ENCODE measurements at regions not wholly inside any gene's neighbourhood (a gene's known extent, or its start where the extent isn't known, plus 50 kb on each side); places are given as distances from the start of the nearest gene placed in this dataset.
"Not testable (repeated sequence)": the region's sequence is repeated elsewhere in the genome, so short reads cannot be mapped to it uniquely, and the experiment has no call there.

- no peak for DNase-seq (ENCODE audit: low spot score)
Observed at GRCh38 chr10:125605167-125605566, 77.8 kb downstream of the TEX36 start.

- no peak for DNase-seq (ENCODE audit: low spot score)
Observed at GRCh38 chr10:125602825-125603224, 80.1 kb downstream of the TEX36 start.

DNA sequence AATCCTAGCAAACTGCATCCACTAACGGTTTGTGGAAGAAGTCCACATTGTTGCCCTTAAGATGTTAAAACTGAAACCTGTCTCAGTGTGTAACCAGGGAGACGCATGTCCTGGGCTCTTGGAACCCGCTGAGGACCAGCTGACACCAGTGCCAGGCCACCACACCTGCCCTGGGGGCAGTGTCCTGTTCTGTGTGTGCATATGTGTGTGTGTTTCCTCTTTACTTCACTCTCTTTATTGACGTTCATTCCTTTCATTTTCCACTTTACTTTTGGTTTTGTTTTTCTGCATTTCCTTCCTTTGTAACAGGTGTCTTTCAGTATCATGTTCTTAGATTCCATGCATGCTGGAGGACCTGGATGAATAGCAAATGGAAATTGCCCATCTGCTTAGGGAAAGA is 83.8 kb downstream of the TEX36 start:
- DNase-seq (ENCODE audit: low spot score): no peak

DNA sequence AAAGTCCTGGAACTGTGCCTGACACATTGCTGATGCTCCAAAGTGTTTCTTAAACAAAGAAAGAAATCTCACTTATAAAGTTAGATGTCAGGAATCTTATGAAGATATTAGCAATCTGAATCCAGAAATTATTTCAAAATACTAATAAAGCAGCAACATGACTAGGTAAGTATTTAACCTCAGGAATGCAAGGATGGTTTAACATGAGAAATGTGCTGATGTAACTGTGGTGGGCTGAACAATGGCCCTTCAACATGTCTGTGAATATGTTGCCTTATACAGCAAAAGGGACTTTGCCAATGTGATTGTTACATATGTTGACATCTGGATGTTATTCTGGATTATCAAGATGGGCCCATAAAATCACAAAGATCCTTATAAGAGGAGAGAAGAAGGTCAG is 87.1 kb downstream of the TEX36 start:
- DNase-seq (ENCODE audit: low spot score): peak; percentile 1

GRCh38 chr10:125593644-125594043 is 89.3 kb downstream of the TEX36 start:
- DNase-seq (ENCODE audit: low spot score): no peak

GRCh38 chr10:125592897-125593296 is 90.1 kb downstream of the TEX36 start:
- DNase-seq (ENCODE audit: low spot score): no peak

GRCh38 chr10:125591886-125592285 is 91.1 kb downstream of the TEX36 start:
- no peak for DNase-seq (ENCODE audit: low spot score)

- DNase-seq (ENCODE audit: low spot score): not testable (repeated sequence)
Observed at GRCh38 chr10:125588738-125589137, 94.2 kb downstream of the TEX36 start.

GRCh38 chr10:125584954-125585353 is 98.0 kb downstream of the TEX36 start:
- no peak for DNase-seq (ENCODE audit: low spot score)

DNA sequence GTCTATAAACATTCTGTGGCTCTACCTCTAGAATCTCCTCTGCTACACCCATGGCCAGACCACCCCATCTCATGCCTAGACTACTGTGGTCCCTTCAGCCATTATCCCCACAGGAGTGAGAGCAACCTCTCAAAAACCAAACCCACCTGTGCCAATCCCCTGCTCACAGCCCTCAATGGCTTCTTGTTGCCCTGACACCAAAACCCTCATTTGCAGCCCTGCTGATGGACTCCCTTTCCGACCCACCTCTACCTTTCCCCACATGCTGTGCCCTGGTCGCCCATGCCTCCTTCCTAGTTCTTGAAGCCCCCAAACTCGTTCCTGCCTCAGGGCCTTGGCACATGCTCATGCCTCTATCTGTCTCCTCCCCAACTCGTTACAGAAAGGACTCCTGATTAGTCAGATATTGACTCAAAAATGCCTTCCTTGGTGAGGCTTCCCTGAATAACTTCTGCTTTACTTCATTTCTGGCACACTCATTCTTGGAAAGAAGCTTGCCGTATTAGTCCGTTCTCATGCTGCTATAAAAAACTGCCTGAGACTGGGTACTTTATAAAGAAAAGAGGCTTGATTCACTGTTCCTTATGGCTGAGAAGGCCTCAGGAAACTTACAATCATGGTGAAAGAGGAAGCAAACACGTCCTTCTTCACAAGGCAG is 104.2 kb downstream of the TEX36 start:
- DNase-seq (ENCODE audit: low spot score): no peak

DNA sequence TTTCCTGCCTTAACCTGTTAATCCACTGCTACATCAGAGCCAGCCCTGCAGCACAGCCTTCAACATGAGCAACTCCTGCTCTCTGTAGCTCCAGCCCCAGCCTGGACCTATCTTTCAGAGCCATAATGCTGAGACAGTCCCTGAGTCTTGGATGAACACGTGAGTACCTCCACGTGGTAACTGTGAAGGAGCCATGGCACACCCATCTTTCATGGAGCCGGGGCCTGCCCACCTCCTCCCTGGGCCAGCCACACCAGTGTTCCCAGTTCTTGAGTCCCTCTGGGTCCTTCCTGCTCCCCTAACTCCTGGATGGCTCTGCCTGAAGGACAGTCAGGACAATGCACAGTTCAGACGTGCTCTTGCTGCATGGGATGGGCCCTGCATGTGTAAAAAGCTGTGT is 107.1 kb downstream of the TEX36 start:
- DNase-seq (ENCODE audit: low spot score): no peak

- no peak for DNase-seq (ENCODE audit: low spot score)
Observed at GRCh38 chr10:125568156-125568555, 114.8 kb downstream of the TEX36 start.

- DNase-seq (ENCODE audit: low spot score): no peak
Observed at GRCh38 chr10:125567529-125567928, 115.4 kb downstream of the TEX36 start.

- no peak for DNase-seq (ENCODE audit: low spot score)
Observed at GRCh38 chr10:125565046-125565445, 117.9 kb downstream of the TEX36 start.

DNA sequence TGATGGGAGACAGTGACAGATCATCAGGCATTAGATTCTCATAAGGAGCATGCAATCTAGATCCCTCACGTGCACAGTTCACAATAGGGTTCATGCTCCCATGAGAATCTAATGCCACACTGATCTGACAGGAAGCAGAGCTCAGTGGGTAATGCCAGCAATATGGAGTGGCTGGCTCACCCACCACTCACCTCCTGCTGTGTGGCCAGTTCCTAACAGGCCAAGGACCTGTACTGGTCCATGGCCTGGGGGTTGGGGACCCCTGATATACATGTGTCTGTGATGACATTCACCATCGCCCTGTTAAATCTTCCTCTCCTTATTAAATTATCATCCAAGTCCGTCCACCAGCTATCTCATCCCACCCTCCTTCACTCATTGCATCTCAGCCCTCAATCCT is 118.4 kb downstream of the TEX36 start:
- DNase-seq (ENCODE audit: low spot score): no peak

DNA sequence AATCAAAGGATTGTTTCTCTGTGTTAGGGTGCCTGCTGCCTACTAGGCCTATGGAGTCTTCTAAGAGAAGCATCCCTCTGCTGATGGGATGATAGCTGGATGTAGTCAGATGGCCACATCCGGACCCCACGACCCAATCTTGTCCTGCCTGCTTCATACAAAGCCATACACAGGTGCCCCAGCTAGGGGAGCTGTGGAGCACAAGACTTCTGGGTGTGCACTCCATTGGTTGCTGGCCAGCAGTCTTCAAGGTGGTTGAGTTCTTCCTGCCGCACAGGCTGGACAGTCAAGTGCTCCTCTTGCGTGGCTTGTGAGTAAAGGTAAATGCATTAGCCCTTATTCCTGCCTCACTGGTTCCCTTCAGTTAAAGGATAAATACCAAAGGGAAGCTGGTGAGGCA is 120.2 kb downstream of the TEX36 start:
- no peak for DNase-seq (ENCODE audit: low spot score)

DNA sequence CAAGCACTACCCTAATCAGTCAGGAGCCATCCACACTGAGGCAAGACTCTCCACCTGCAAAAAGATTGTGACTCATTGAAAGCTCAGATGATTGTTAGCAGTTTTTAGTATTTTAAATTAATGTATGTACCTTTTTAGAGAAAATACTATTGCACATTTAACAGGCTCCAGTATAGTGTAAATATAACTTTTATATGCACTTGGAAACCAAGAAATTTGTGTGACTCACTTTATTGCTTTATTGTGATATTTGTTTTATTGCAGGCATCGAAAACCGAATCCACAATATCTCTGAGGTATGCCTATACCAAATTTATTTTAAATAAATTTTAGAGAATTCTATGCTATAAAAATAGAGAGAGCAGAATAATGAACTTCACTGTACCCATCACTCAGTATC is 122.0 kb downstream of the TEX36 start:
- DNase-seq (ENCODE audit: low spot score): no peak

- no peak for DNase-seq (ENCODE audit: low spot score)
Observed at GRCh38 chr10:125559210-125559609, 123.8 kb downstream of the TEX36 start.

GRCh38 chr10:125557801-125558505 is 125.0 kb downstream of the TEX36 start:
- DNase-seq (ENCODE audit: low spot score): no peak

GRCh38 chr10:125557311-125557710 is 125.7 kb downstream of the TEX36 start:
- DNase-seq (ENCODE audit: low spot score): no peak

GRCh38 chr10:125556882-125557281 is 126.1 kb downstream of the TEX36 start:
- no peak for DNase-seq (ENCODE audit: low spot score)

DNA sequence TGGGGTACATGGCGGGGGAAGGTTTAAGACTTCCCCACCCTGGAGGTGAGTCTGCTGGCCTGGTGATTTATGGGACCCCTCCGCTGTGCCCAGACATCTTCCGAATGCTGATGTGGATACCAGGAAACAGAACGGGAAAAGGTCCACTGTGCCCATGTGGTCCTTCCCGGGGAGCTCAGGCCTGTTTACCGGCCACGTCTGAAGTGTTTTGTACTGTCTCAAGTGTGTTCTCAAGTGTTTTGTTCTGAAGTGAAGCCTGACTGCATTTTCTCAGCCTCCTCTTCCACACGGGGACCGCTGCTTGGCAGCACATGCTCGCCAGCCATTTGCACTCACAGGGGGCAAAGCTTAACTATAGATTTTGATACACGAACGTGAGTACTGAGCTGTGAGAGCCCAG is 127.2 kb downstream of the TEX36 start:
- DNase-seq (ENCODE audit: low spot score): no peak

DNA sequence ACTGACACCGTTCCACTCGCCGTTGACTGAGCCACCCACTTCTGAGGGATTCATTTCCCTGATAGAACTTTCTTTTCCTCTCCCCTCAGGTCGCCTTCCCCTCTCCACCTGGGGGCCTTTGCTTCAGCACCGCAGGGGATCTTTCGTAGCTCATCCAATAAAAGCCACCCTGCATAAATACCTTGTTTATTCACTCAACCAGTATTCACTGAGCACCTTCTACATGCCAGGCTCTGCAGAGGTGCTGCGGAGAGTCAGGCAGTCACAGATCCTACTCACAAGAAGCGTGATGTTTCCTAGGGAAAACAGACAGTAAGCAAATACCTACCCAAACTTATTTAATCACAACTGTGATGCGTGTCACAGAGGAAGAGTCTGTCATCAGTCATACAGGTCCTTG is 127.7 kb downstream of the TEX36 start:
- no peak for DNase-seq (ENCODE audit: low spot score)

DNA sequence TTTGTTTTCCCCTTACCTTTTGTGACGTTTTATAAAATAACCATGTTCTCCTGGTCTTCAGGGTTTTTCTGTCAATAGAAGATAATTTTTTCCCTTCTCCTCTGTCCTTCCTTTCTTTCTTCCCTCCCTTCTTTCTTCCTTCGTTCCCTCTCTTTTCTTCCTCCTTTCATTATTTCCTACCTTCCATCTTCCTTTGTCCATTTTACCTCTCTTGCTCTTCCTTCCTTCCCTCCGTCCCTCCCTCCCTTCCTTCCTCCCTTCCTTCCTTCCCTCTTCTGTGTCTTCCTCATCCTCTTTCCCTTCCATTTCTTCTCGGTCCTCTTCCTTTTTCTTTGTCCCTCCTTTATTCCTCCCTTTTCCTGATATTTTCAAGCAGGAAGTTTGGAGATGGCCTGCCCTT is 128.2 kb downstream of the TEX36 start:
- no peak for DNase-seq (ENCODE audit: low spot score)
